ENCODE measurements at regions not wholly inside any gene's neighbourhood (a gene's known extent, or its start where the extent isn't known, plus 50 kb on each side); places are given as distances from the start of the nearest gene placed in this dataset.

DNA sequence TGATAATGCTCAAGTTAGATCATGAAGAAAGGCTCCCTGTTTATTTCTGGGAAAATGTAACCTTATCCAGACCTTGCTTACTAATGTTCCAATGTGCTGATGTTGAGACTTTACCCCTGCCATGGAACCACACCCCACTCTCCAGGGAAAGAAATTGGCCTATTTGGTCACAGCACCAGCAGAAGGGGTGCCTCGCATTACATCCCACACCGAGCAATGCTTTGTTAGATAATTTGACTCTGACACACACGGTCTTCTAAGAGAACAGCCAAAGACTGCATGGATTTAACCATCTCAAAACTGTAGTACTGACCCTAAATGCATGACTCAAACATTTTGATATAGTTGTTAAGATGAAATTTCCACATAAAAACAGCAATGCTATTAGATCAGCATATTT is 152.1 kb upstream of the CCDC150 start:
- TF ChIP-seq, protein P1, sequence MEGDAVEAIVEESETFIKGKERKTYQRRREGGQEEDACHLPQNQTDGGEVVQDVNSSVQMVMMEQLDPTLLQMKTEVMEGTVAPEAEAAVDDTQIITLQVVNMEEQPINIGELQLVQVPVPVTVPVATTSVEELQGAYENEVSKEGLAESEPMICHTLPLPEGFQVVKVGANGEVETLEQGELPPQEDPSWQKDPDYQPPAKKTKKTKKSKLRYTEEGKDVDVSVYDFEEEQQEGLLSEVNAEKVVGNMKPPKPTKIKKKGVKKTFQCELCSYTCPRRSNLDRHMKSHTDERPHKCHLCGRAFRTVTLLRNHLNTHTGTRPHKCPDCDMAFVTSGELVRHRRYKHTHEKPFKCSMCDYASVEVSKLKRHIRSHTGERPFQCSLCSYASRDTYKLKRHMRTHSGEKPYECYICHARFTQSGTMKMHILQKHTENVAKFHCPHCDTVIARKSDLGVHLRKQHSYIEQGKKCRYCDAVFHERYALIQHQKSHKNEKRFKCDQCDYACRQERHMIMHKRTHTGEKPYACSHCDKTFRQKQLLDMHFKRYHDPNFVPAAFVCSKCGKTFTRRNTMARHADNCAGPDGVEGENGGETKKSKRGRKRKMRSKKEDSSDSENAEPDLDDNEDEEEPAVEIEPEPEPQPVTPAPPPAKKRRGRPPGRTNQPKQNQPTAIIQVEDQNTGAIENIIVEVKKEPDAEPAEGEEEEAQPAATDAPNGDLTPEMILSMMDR (IDR thresholded peaks at IDR 0.05) = no peak
- TF ChIP-seq POLR2AphosphoS5 (IDR thresholded peaks at IDR 0.05) (no peak), POLR2A (IDR thresholded peaks at IDR 0.05) (no peak)

All from stomach (tissue), 4 donors.